Heart right ventricle (tissue), 16 donors: ENCODE measurements at regions not wholly inside any gene's neighbourhood (a gene's known extent, or its start where the extent isn't known, plus 50 kb on each side); places are given as distances from the start of the nearest gene placed in this dataset.
"Not testable (repeated sequence)": the region's sequence is repeated elsewhere in the genome, so short reads cannot be mapped to it uniquely, and the experiment has no call there.

Source experiments
- ATAC-seq, 8 donors: fragments of 200-7000 bp; cut with Tn5 transposase; one replicate each; pipeline ENCODE4 v1.9.1; 2020; ENCODE audit warnings: mild to moderate bottlenecking in 8 of 8, moderate library complexity in 8 of 8, moderate number of reproducible peaks in 1 of 8
- DNase-seq, 2 donors: peaks; one replicate each; pipeline ENCODE4 v3.0.0-alpha.2; 2020
- H3K27ac ChIP-seq, 10 donors: fragments of 200-600 bp; sonication (generic) in 2 of 10; one replicate each; pipeline versions ENCODE4 v1.5.0 to v1.8.0; 2020 to 2022; ENCODE audit warnings: mild to moderate bottlenecking in 3 of 10
- H3K27me3 ChIP-seq, 7 donors: fragments of 200-600 bp; one replicate each; pipeline ENCODE4 v1.8.0; 2021 to 2022; ENCODE audit warnings: mild to moderate bottlenecking in 2 of 7
- H3K36me3 ChIP-seq, 9 donors: fragments of 200-600 bp; sonication (generic) in 1 of 9; one replicate each; pipeline versions ENCODE4 v1.5.0 to v1.8.0; 2020 to 2022; ENCODE audit warnings: mild to moderate bottlenecking in 2 of 9
- H3K4me1 ChIP-seq, 9 donors: fragments of 200-600 bp; sonication (generic) in 1 of 9; one replicate each; pipeline versions ENCODE4 v1.5.0 to v1.8.0; 2020 to 2022; ENCODE audit warnings: mild to moderate bottlenecking in 4 of 9
- H3K4me3 ChIP-seq, 10 donors: fragments of 200-600 bp; sonication (generic) in 2 of 10; one replicate each; pipeline versions ENCODE4 v1.5.0 to v1.8.0; 2020 to 2022; ENCODE audit warnings: mild to moderate bottlenecking in 7 of 10, moderate library complexity in 2 of 10
- H3K9me3 ChIP-seq, 11 donors: fragments of 200-600 bp in 10 of 11; sonication (generic) in 2 of 11; one replicate each; pipeline versions ENCODE4 v1.5.0 to v1.8.0; 2013 to 2022; ENCODE audit warnings: mild to moderate bottlenecking in 2 of 11, control low read depth in 1 of 11, moderate library complexity in 1 of 11
- WGBS, 2 donors: extraction: QIAGEN DNeasy Blood & Tissue Kit; methylation state at CpG; one replicate each; pipeline ENCODE4 v1.1.7; 2013; ENCODE audit warnings: inconsistent platforms in 1 of 2; 5-methylcytosine and 5-hydroxymethylcytosine counted together
- intact Hi-C, 10 donors: fragments of 100-400 bp; cut with DNase I; formaldehyde crosslinking; loops; one replicate each; pipeline versions ENCODE4 v1.11.1 to v1.14.2; 2022
- TF ChIP-seq, protein P1 (sequence below), 9 donors: fragments of 200-600 bp; sonication (generic) in 2 of 9; IDR thresholded peaks; one replicate each; pipeline versions ENCODE4 v1.5.0 to v1.8.0; 2021 to 2022; ENCODE audit warnings: antibody characterized with exemption in 9 of 9, mild to moderate bottlenecking in 5 of 9, moderate library complexity in 1 of 9
- donor health status: Arrhythmogenic right ventricular cardiomyopathy.
- donor health status: ischemic (EF 13 %, LVEDD 7.1; RV severe dilation, severe dysfunction).
- donor health status: healthy with polysubstance abuse.
- donor health status: DM: no; HTN: yes; CAD: no.
- donor health status: DM: no; HTN: no; CAD: no.
- donor health status: ischemic (EF 25% LVEDD 6.9; RV normal size, moderate dysfunction).
- donor health status: ischemic (EF 25% LVEDD 5.7; RV mildly dilated, moderate dysfunction).
- donor health status: healthy.
- donor health status: DM: yes; HTN: yes; CAD: no.
- donor health status: Ischemic cardiomyopathy.
- donor health status: ischemic (EF 35%, LVEDD 5.7; RV mildly dilated, moderate dysfunction).
- donor health status: nonischemic (EF 11% LVEDD 7.7; RV severe dilation, severe dysfunction).
- donor health status: DM: yes; HTN: yes; CAD: no.
- donor health status: PGD.
- donor health status: ischemic (EF 29% LVEDD 5.4; RV normal size, mild dysfunction).
- donor health status: nonischemic (EF 23%, LVEDD 6.1; RV moderate dilation, normal function).

DNA sequence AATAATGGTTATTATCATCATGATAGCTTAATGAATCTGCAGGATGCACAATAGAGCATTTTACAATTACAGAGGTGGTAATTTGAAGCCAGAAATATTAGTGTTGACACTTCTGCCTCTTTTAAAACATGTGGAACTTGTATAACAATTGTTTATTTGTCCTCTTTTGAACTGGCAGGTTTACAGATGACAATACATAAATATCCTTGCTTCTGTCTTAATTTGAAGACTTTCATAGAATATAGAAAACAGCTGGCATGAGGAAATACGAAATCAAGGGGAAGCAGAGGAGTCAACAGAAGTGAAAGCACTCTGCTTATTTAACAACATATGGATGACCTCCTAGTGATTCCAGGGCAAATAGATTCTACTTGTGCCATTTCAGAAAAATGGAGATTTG lies 270.5 kb upstream of the SGO1 start:
- no peaks in the 10 kb centered on the region for H3K36me3 ChIP-seq
- no peaks in the 10 kb centered on the region for H3K4me1 ChIP-seq
- 49 to 50% methylated on average over 1 of the region's 1 CpG for WGBS, 2 donors
- TF ChIP-seq, protein P1, sequence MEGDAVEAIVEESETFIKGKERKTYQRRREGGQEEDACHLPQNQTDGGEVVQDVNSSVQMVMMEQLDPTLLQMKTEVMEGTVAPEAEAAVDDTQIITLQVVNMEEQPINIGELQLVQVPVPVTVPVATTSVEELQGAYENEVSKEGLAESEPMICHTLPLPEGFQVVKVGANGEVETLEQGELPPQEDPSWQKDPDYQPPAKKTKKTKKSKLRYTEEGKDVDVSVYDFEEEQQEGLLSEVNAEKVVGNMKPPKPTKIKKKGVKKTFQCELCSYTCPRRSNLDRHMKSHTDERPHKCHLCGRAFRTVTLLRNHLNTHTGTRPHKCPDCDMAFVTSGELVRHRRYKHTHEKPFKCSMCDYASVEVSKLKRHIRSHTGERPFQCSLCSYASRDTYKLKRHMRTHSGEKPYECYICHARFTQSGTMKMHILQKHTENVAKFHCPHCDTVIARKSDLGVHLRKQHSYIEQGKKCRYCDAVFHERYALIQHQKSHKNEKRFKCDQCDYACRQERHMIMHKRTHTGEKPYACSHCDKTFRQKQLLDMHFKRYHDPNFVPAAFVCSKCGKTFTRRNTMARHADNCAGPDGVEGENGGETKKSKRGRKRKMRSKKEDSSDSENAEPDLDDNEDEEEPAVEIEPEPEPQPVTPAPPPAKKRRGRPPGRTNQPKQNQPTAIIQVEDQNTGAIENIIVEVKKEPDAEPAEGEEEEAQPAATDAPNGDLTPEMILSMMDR (IDR thresholded peaks at IDR 0.05), result no peak
- H3K27me3 ChIP-seq, result no peaks in the 10 kb centered on the region
- ATAC-seq (no peak), DNase-seq (no peak)
- no peak overlapping the region for H3K27ac ChIP-seq
- H3K9me3 ChIP-seq, result peaks cover 0 to 27% (median 3%) of the 10 kb centered on the region in 11 donors
- H3K4me3 ChIP-seq, result no peak overlapping the region
- intact Hi-C loops, result no loop called here

DNA sequence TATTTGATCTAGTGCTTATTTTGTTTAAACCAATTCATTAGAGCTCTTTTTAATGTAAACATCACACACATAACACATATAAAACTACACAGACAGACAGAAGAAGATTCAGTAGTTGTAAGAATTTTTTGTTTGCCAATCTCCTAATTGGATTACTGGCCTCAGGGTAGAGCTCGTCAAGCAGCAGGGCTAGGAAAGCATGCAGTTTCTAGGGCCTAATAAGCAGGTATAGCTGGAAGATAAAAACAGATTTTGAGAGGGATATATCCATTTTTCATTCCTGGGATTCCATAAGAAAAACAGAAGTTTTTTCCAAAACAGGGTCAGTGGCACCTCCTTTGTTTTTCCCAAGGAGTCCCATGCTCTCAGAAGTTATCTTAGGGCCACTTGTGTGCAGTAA lies 265.2 kb upstream of the SGO1 start:
- DNase-seq (no peak), ATAC-seq (no peak)
- Histone ChIP-seq H3K36me3 (no peaks in the 10 kb centered on the region), H3K27me3 (no peaks in the 10 kb centered on the region), H3K4me1 (no peaks in the 10 kb centered on the region), H3K9me3 (peaks cover 0 to 23% (median 3%) of the 10 kb centered on the region in 11 donors), H3K4me3 (no peak overlapping the region), H3K27ac (no peak overlapping the region)
- intact Hi-C loops, result no loop called here
- TF ChIP-seq, protein P1 (IDR thresholded peaks at IDR 0.05), result no peak
- 40 to 42% methylated on average over 1 of the region's 1 CpG for WGBS, 2 donors

DNA sequence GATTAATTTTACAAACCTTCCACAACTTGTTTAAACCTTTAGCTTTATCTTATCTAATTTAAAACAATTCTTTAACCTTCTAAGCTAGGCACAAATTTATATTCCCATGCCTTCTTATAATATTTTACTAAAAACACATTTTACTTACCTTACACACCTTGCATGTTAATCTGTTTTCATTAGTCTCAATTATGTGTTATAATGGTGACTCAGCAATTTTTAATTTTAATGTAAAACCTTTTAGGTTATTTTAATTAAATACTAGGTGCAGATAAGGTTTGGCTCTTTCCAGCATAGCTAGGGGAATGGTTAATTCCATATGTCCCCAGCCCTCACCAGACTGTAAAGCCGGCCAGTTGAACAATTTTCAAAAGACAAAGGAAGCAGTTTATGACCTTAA lies 264.6 kb upstream of the SGO1 start:
- DNase-seq (no peak), ATAC-seq (no peak)
- TF ChIP-seq, protein P1 (IDR thresholded peaks at IDR 0.05), result no peak
- no peak overlapping the region for H3K27ac ChIP-seq
- H3K9me3 ChIP-seq, result peaks cover 0 to 23% (median 3%) of the 10 kb centered on the region in 11 donors
- WGBS, 2 donors, result 80 to 83% methylated on average over 1 of the region's 1 CpG
- H3K27me3 ChIP-seq, result no peaks in the 10 kb centered on the region
- H3K4me1 ChIP-seq, result no peaks in the 10 kb centered on the region
- no peaks in the 10 kb centered on the region for H3K36me3 ChIP-seq
- intact Hi-C loops, result no loop called here
- no peak overlapping the region for H3K4me3 ChIP-seq

DNA sequence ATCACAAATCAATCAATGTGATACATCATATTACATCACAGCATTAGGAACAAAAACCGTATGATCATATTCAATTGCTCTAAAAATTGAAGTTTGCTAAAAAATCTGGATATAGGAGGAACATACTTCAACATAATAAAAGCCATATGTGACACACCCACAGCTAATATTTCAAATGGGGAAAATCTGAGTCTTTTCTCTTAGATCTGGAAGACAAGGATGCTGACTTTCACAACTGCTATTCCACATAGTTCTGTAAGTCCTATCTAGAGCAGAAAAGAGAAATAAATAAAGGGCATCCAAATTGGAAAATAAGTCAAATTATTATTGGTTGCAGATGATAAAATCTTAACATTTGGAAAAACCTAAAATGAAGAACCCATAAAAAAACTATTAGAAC lies 256.8 kb upstream of the SGO1 start:
- Histone ChIP-seq H3K36me3 (no peaks in the 10 kb centered on the region), H3K4me1 (no peaks in the 10 kb centered on the region), H3K9me3 (no peaks in the 10 kb centered on the region), H3K27me3 (no peaks in the 10 kb centered on the region), H3K27ac (no peak overlapping the region), H3K4me3 (no peak overlapping the region)
- intact Hi-C loops, result no loop called here
- WGBS, 2 donors, result 84 to 86% methylated on average over 1 of the region's 1 CpG
- ATAC-seq (no peak), DNase-seq (no peak)
- TF ChIP-seq, protein P1 (IDR thresholded peaks at IDR 0.05), result no peak

DNA sequence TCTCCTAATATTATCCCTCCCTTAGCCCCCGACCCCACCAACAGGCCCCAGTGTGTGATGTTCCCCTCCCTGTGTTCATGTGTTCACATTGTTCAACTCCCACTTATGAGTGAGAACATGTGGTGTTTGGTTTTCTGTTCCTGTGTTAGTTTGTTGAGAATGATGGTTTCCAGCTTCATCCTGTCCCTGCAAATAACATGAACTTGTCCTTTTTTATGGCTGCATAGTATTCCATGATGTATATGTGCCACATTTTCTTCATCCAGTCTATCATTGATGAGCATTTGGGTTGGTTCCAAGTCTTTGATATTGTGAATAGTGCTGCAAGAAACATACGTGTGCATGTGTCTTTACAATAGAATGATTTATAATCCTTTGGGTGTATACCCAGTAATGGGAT lies 241.3 kb upstream of the SGO1 start:
- intact Hi-C loops, H3K36me3 ChIP-seq, H3K4me3 ChIP-seq, H3K4me1 ChIP-seq, H3K27me3 ChIP-seq, ATAC-seq, H3K27ac ChIP-seq, DNase-seq: not testable (repeated sequence)
- 77 to 79% methylated on average over 2 of the region's 2 CpGs for WGBS, 2 donors
- H3K9me3 ChIP-seq, result peaks cover 0 to 47% (median 15%) of the 10 kb centered on the region in 11 donors
